ENCODE measurements at regions not wholly inside any gene's neighbourhood (a gene's known extent, or its start where the extent isn't known, plus 50 kb on each side); places are given as distances from the start of the nearest gene placed in this dataset.

DNA sequence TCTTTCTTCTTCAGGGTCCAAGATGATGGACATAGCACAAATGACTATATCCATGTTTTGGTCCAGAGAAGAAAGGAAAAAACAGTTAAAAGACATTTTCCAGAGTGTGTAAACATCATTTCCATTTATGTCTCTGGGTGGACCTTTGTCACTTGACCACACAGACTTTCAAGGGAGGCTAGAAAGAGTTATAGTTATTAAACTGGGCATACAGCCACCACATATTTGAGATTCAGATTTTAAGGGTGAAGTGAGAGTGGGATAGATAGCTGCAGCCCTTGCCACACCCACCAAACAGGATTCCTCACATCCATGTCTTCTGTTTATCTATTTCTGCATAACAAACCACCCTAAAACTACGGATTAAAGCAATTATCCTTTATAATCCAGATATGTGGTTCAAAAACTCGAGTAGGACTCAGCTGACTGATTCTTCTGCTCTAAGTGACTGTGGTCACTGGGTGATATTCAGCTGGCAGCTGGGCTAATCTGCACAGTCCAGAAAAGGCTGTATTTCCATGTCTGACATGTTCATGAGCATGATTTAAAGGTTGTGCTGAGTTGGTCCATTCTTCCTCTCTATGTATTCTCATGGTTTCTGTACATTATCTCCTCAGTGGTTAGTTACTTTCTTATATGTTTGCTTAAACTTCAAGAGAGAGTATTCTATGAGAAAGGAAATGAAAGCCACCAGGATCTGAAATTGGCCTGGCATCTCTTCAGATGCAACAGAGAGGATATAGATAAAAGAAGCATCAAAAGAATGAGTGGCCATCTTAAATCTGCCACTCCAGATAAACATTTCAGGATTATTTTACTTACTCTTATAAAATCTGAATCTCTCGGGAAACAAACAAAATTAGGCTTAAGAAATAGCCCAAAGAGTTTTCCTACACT lies 459.8 kb upstream of the CTSO start:
- no peaks in the 10 kb centered on the region for H3K9me2 ChIP-seq (ENCODE audit: insufficient read depth)
- no peaks in the 10 kb centered on the region for H3K4me1 ChIP-seq (replicated peaks; ENCODE audit: insufficient read depth)
- H3K36me3 ChIP-seq (ENCODE audit: low read depth) = no peaks in the 10 kb centered on the region
- H2AFZ ChIP-seq = no peak overlapping the region
- BruUV-seq (replicated peaks) = no TSS peak
- TF ChIP-seq, protein P1, sequence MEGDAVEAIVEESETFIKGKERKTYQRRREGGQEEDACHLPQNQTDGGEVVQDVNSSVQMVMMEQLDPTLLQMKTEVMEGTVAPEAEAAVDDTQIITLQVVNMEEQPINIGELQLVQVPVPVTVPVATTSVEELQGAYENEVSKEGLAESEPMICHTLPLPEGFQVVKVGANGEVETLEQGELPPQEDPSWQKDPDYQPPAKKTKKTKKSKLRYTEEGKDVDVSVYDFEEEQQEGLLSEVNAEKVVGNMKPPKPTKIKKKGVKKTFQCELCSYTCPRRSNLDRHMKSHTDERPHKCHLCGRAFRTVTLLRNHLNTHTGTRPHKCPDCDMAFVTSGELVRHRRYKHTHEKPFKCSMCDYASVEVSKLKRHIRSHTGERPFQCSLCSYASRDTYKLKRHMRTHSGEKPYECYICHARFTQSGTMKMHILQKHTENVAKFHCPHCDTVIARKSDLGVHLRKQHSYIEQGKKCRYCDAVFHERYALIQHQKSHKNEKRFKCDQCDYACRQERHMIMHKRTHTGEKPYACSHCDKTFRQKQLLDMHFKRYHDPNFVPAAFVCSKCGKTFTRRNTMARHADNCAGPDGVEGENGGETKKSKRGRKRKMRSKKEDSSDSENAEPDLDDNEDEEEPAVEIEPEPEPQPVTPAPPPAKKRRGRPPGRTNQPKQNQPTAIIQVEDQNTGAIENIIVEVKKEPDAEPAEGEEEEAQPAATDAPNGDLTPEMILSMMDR (conservative IDR thresholded peaks at IDR 0.05) = no peak
- no peak for TF ChIP-seq EZH2 (IDR thresholded peaks at IDR 0.05; ENCODE audit: low read depth)
- intact Hi-C loops (cut with micrococcal nuclease; ENCODE audit: unreplicated experiment) = no loop called here
- no peak overlapping the region for H3K4me2 ChIP-seq
- H4K20me1 ChIP-seq (ENCODE audit: insufficient read depth) = no peaks in the 10 kb centered on the region
- DNase-seq = no peak
- no peak overlapping the region for H3K4me3 ChIP-seq
- POLR2A ChIA-PET (ENCODE audit: unreplicated experiment) = no interaction called here
- H3F3A ChIP-seq (ENCODE audit: insufficient read depth, low read depth) = no peaks in the 10 kb centered on the region
- no peaks in the 10 kb centered on the region for H3K27me3 ChIP-seq (ENCODE audit: insufficient read depth, low read depth)
- no peaks in the 10 kb centered on the region for H3K79me2 ChIP-seq (ENCODE audit: low read depth)
- H3K9me3 ChIP-seq (ENCODE audit: insufficient read depth, low read depth) = no peaks in the 10 kb centered on the region
- H3K27ac ChIP-seq = no peak overlapping the region
- CTCF ChIA-PET = interaction anchor here (0.6 kb wide), 1 partner anchor 1561 kb away, joined by 3 read pairs; no protein-coding TSS in a partner anchor

GRCh38 chr4:156411531-156411930 lies 457.9 kb upstream of the CTSO start:
- H3F3A ChIP-seq (ENCODE audit: insufficient read depth, low read depth) = no peaks in the 10 kb centered on the region
- no peak for DNase-seq
- H3K9me3 ChIP-seq (ENCODE audit: insufficient read depth, low read depth) = no peaks in the 10 kb centered on the region
- H3K36me3 ChIP-seq (ENCODE audit: low read depth) = no peaks in the 10 kb centered on the region
- ChIA-PET CTCF (no interaction called here), POLR2A (ENCODE audit: unreplicated experiment) (no interaction called here)
- no peaks in the 10 kb centered on the region for H3K9me2 ChIP-seq (ENCODE audit: insufficient read depth)
- H4K20me1 ChIP-seq (ENCODE audit: insufficient read depth) = no peaks in the 10 kb centered on the region
- H3K79me2 ChIP-seq (ENCODE audit: low read depth) = no peaks in the 10 kb centered on the region
- no TSS peak for BruUV-seq (replicated peaks)
- H3K27me3 ChIP-seq (ENCODE audit: insufficient read depth, low read depth) = no peaks in the 10 kb centered on the region
- no peak for TF ChIP-seq EZH2 (IDR thresholded peaks at IDR 0.05; ENCODE audit: low read depth)
- TF ChIP-seq, protein P1 (conservative IDR thresholded peaks at IDR 0.05) = no peak
- no peak overlapping the region for H3K4me3 ChIP-seq
- H3K4me2 ChIP-seq = no peak overlapping the region
- intact Hi-C loops (cut with micrococcal nuclease; ENCODE audit: unreplicated experiment) = no loop called here
- H3K4me1 ChIP-seq (replicated peaks; ENCODE audit: insufficient read depth) = no peaks in the 10 kb centered on the region
- no peak overlapping the region for H3K27ac ChIP-seq
- no peak overlapping the region for H2AFZ ChIP-seq

GRCh38 chr4:156408749-156409148 lies 455.1 kb upstream of the CTSO start:
- TF ChIP-seq EZH2 (IDR thresholded peaks at IDR 0.05; ENCODE audit: low read depth) = no peak
- TF ChIP-seq, protein P1 (conservative IDR thresholded peaks at IDR 0.05) = no peak
- H3K4me2 ChIP-seq = no peak overlapping the region
- no peaks in the 10 kb centered on the region for H3K27me3 ChIP-seq (ENCODE audit: insufficient read depth, low read depth)
- ChIA-PET CTCF (no interaction called here), POLR2A (ENCODE audit: unreplicated experiment) (no interaction called here)
- no peak overlapping the region for H2AFZ ChIP-seq
- no peaks in the 10 kb centered on the region for H3K79me2 ChIP-seq (ENCODE audit: low read depth)
- no peaks in the 10 kb centered on the region for H3K36me3 ChIP-seq (ENCODE audit: low read depth)
- H3K9me3 ChIP-seq (ENCODE audit: insufficient read depth, low read depth) = no peaks in the 10 kb centered on the region
- H3K4me1 ChIP-seq (replicated peaks; ENCODE audit: insufficient read depth) = no peaks in the 10 kb centered on the region
- no peaks in the 10 kb centered on the region for H3K9me2 ChIP-seq (ENCODE audit: insufficient read depth)
- H3F3A ChIP-seq (ENCODE audit: insufficient read depth, low read depth) = no peaks in the 10 kb centered on the region
- BruUV-seq (replicated peaks) = no TSS peak
- no peak overlapping the region for H3K27ac ChIP-seq
- no peak overlapping the region for H3K4me3 ChIP-seq
- no peak for DNase-seq
- intact Hi-C loops (cut with micrococcal nuclease; ENCODE audit: unreplicated experiment) = no loop called here
- H4K20me1 ChIP-seq (ENCODE audit: insufficient read depth) = no peaks in the 10 kb centered on the region
